OCI-LY3 (cell line): ENCODE measurements at regions not wholly inside any gene's neighbourhood (a gene's known extent, or its start where the extent isn't known, plus 50 kb on each side); places are given as distances from the start of the nearest gene placed in this dataset.

ENCODE experiments used
- CTCF ChIP-seq: fragments of 200-600, 300-600 bp; sonication (generic); IDR thresholded peaks from 2 replicates; pipeline ENCODE4 v1.5.1; 2014; ENCODE audit warnings: antibody characterized with exemption, low read length, low read depth
- EZH2phosphoT487 ChIP-seq: fragments of 200-600 bp; shearing (Covaris generic); IDR thresholded peaks from 2 replicates; pipeline ENCODE4 v1.6.1; 2018; ENCODE audit warnings: antibody characterized with exemption, mixed run types, low read depth

DNA sequence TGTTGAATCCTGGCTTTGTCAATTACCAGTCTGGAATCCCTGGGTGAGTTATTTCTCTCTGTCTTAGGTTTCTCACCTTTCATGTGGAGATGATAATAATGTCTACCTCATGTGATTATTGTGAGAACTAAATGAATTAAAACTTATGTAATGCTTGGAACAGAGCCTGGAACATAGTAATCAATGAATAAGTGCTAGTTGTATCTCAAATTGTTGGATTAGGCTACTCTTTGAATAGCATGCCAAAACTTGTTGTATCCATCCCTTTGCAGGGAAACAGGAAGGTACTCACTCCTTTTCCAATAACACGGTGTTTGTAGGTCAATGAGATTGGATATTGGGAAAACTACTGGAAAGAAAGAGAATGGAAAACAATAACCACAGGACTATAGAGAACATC, 796.6 kb upstream of the ZEB2 start:
- TF ChIP-seq CTCF, result no peak
- TF ChIP-seq EZH2phosphoT487, result no peak
